HCT116 (cell line): ENCODE measurements at regions not wholly inside any gene's neighbourhood (a gene's known extent, or its start where the extent isn't known, plus 50 kb on each side); places are given as distances from the start of the nearest gene placed in this dataset.

Source experiments
- CBX3 ChIP-seq: IDR thresholded peaks from 2 replicates; pipeline ENCODE4 v1.6.1; 2012; ENCODE audit warnings: low read depth
- EZH2 ChIP-seq: fragments of 200-600 bp; sonication (generic); IDR thresholded peaks from 2 replicates; pipeline ENCODE4 v1.6.1; 2017; ENCODE audit warnings: antibody characterized with exemption, mixed run types
- POLR2A ChIP-seq: IDR thresholded peaks from 2 replicates; pipeline ENCODE4 v1.7.0; 2011; ENCODE audit warnings: borderline replicate concordance; ENCODE audit not compliant: insufficient read depth, insufficient read length; ENCODE audit errors: extremely low read depth
- POLR2AphosphoS5 ChIP-seq: IDR thresholded peaks from 2 replicates; pipeline ENCODE4 v1.6.1; 2011; ENCODE audit warnings: mild to moderate bottlenecking, low read depth, low read length, moderate library complexity
- RAD21 ChIP-seq: IDR thresholded peaks from 2 replicates; pipeline ENCODE4 v1.6.1; 2012; ENCODE audit warnings: low read depth, mild to moderate bottlenecking
- REST ChIP-seq: IDR thresholded peaks from 2 replicates; pipeline ENCODE4 v1.6.1; 2012; ENCODE audit warnings: low read depth
- SIN3A ChIP-seq: IDR thresholded peaks from 2 replicates; pipeline ENCODE4 v1.6.1; 2012; ENCODE audit warnings: low read depth
- SRF ChIP-seq: IDR thresholded peaks from 2 replicates; pipeline ENCODE4 v1.6.1; 2012; ENCODE audit warnings: low read depth
- TCF7L2 ChIP-seq: IDR thresholded peaks from 2 replicates; pipeline ENCODE4 v1.7.0; 2011; ENCODE audit warnings: borderline replicate concordance, inconsistent platforms; ENCODE audit not compliant: insufficient read depth, insufficient read length; ENCODE audit errors: extremely low read depth
- ZFX ChIP-seq: fragments of 450-650 bp; IDR thresholded peaks from 2 replicates; pipeline ENCODE4 v1.6.1; 2017
- TF ChIP-seq, protein P1 (sequence below), 3 experiments: fragments of 200-600 bp in 1 of 3; sonication (generic) in 1 of 3; IDR thresholded peaks in 2 of 3; conservative IDR thresholded peaks in 1 of 3; 2 replicates each; pipeline ENCODE4 v1.5.1; 2012 to 2017; ENCODE audit warnings: low read depth in 2 of 3, low read length in 2 of 3, antibody characterized with exemption in 1 of 3, borderline replicate concordance in 1 of 3, control low read depth in 1 of 3, mild to moderate bottlenecking in 1 of 3, mixed read lengths in 1 of 3, mixed run types in 1 of 3, moderate library complexity in 1 of 3; ENCODE audit not compliant: insufficient read depth in 1 of 3

GRCh38 chr6:5846889-5847288, 159.8 kb downstream of the NRN1 start:
- TF ChIP-seq EZH2: no peak
- TF ChIP-seq, protein P1, sequence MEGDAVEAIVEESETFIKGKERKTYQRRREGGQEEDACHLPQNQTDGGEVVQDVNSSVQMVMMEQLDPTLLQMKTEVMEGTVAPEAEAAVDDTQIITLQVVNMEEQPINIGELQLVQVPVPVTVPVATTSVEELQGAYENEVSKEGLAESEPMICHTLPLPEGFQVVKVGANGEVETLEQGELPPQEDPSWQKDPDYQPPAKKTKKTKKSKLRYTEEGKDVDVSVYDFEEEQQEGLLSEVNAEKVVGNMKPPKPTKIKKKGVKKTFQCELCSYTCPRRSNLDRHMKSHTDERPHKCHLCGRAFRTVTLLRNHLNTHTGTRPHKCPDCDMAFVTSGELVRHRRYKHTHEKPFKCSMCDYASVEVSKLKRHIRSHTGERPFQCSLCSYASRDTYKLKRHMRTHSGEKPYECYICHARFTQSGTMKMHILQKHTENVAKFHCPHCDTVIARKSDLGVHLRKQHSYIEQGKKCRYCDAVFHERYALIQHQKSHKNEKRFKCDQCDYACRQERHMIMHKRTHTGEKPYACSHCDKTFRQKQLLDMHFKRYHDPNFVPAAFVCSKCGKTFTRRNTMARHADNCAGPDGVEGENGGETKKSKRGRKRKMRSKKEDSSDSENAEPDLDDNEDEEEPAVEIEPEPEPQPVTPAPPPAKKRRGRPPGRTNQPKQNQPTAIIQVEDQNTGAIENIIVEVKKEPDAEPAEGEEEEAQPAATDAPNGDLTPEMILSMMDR (IDR thresholded peaks at IDR 0.05 in 2 of 3, conservative IDR thresholded peaks at IDR 0.05 in 1 of 3; ENCODE audit: borderline replicate concordance in 1 of 3, insufficient read depth in 1 of 3, low read depth in 2 of 3, low read length in 2 of 3): no peak
- TF ChIP-seq TCF7L2: no peak
- no peak for TF ChIP-seq POLR2AphosphoS5
- no peak for TF ChIP-seq POLR2A
- TF ChIP-seq RAD21: no peak
- no peak for TF ChIP-seq SIN3A
- no peak for TF ChIP-seq ZFX
- no peak for TF ChIP-seq SRF
- no peak for TF ChIP-seq REST
- no peak for TF ChIP-seq CBX3
